CD14-positive monocyte (primary cell): ENCODE measurements at regions not wholly inside any gene's neighbourhood (a gene's known extent, or its start where the extent isn't known, plus 50 kb on each side); places are given as distances from the start of the nearest gene placed in this dataset.

ENCODE experiments used
- DNase-seq, 3 donors: peaks; one replicate each; pipeline ENCODE4 v3.0.0-alpha.2; 2011 to 2022
- H2AFZ ChIP-seq: 2 replicates; pipeline ENCODE4 v1.6.0; 2012; ENCODE audit warnings: mild to moderate bottlenecking, low read depth, low read length, inconsistent platforms; ENCODE audit not compliant: insufficient read depth, poor library complexity, severe bottlenecking
- H3K27ac ChIP-seq, 2 donors: 1 replicate in 1 of 2; 2 replicates in 1 of 2; pipeline ENCODE4 v1.5.1; 2012 to 2013; ENCODE audit warnings: low read length in 2 of 2, control low read depth in 1 of 2, inconsistent platforms in 1 of 2, low read depth in 1 of 2, mild to moderate bottlenecking in 1 of 2
- H3K27me3 ChIP-seq, 2 donors: one replicate each; pipeline versions ENCODE4 v1.6.0 to v1.6.1; 2011 to 2013; ENCODE audit warnings: low read length in 2 of 2; ENCODE audit not compliant: control insufficient read depth in 2 of 2, insufficient read depth in 2 of 2
- H3K36me3 ChIP-seq, 2 donors: replicated peaks in 1 of 2; 1 replicate in 1 of 2; 2 replicates in 1 of 2; pipeline versions ENCODE4 v1.5.1 to v1.6.1; 2012 to 2013; ENCODE audit warnings: low read length in 2 of 2, control low read depth in 1 of 2, inconsistent platforms in 1 of 2, mild to moderate bottlenecking in 1 of 2; ENCODE audit not compliant: insufficient read depth in 2 of 2, control insufficient read depth in 1 of 2
- H3K4me1 ChIP-seq, 2 donors: 1 replicate in 1 of 2; 2 replicates in 1 of 2; pipeline versions ENCODE4 v1.5.1 to v1.6.1; 2012 to 2013; ENCODE audit warnings: low read length in 2 of 2, control low read depth in 1 of 2, inconsistent platforms in 1 of 2, mild to moderate bottlenecking in 1 of 2, moderate library complexity in 1 of 2; ENCODE audit not compliant: insufficient read depth in 2 of 2, control insufficient read depth in 1 of 2
- H3K4me2 ChIP-seq: replicated peaks from 2 replicates; pipeline ENCODE3; 2012; ENCODE audit warnings: low read length, moderate library complexity, mild to moderate bottlenecking; ENCODE audit not compliant: poor library complexity, severe bottlenecking; ENCODE audit errors: extremely low read depth
- H3K4me3 ChIP-seq, 3 experiments: fragments of 200-600 bp in 1 of 3; sonication (generic) in 1 of 3; replicated peaks in 1 of 3; 1 replicate in 2 of 3; 2 replicates in 1 of 3; pipeline ENCODE4 v1.5.1; 2011 to 2013; ENCODE audit warnings: low read length in 3 of 3, mild to moderate bottlenecking in 3 of 3, control low read depth in 2 of 3, low read depth in 2 of 3, inconsistent platforms in 1 of 3, moderate library complexity in 1 of 3
- H3K79me2 ChIP-seq: 2 replicates; pipeline ENCODE4 v1.6.0; 2012; ENCODE audit warnings: mild to moderate bottlenecking, control low read depth, inconsistent platforms, low read length, moderate library complexity; ENCODE audit not compliant: insufficient read depth
- H3K9ac ChIP-seq: 2 replicates; pipeline ENCODE4 v1.6.0; 2017; ENCODE audit warnings: low read length, mild to moderate bottlenecking; ENCODE audit not compliant: insufficient read depth, poor library complexity, severe bottlenecking
- H3K9me3 ChIP-seq, 2 donors: replicated peaks in 1 of 2; 1 replicate in 1 of 2; 2 replicates in 1 of 2; pipeline versions ENCODE4 v1.5.1 to v1.6.1; 2012 to 2013; ENCODE audit warnings: low read length in 2 of 2, control low read depth in 1 of 2; ENCODE audit not compliant: control insufficient read depth in 1 of 2, insufficient read depth in 1 of 2
- H4K20me1 ChIP-seq: 2 replicates; pipeline ENCODE4 v1.6.0; 2012; ENCODE audit warnings: mild to moderate bottlenecking, low read length, control low read depth, moderate library complexity; ENCODE audit not compliant: insufficient read depth
- H3K27ac Mint-ChIP-seq, 7 donors: one replicate each; pipeline ENCODE4 v1.8.0; 2020; ENCODE audit warnings: mild to moderate bottlenecking in 7 of 7, mixed read lengths in 7 of 7, moderate library complexity in 6 of 7, inconsistent platforms in 2 of 7
- H3K27me3 Mint-ChIP-seq, 3 donors: one replicate each; pipeline ENCODE4 v1.8.0; 2021 to 2022; ENCODE audit warnings: low read depth in 3 of 3, mild to moderate bottlenecking in 3 of 3, mixed read lengths in 3 of 3, moderate library complexity in 3 of 3, inconsistent platforms in 1 of 3
- H3K36me3 Mint-ChIP-seq, 2 donors: one replicate each; pipeline ENCODE4 v1.8.0; 2020; ENCODE audit warnings: mixed read lengths in 2 of 2, inconsistent platforms in 1 of 2, mild to moderate bottlenecking in 1 of 2
- H3K4me1 Mint-ChIP-seq: one replicate; pipeline ENCODE4 v1.8.0; 2020; ENCODE audit warnings: mild to moderate bottlenecking, mixed read lengths
- H3K4me3 Mint-ChIP-seq, 2 donors: one replicate each; pipeline ENCODE4 v1.8.0; 2020; ENCODE audit warnings: mild to moderate bottlenecking in 2 of 2, mixed read lengths in 2 of 2, moderate library complexity in 1 of 2
- H3K9me3 Mint-ChIP-seq, 7 donors: one replicate each; pipeline ENCODE4 v1.8.0; 2020 to 2022; ENCODE audit warnings: mixed read lengths in 7 of 7, mild to moderate bottlenecking in 6 of 7, moderate library complexity in 6 of 7, inconsistent platforms in 2 of 7
- WGBS: methylation state at CpG from one replicate; pipeline ENCODE4 v1.1.5; 2013; ENCODE audit warnings: missing lambda C conversion rate; ENCODE audit not compliant: insufficient coverage; 5-methylcytosine and 5-hydroxymethylcytosine counted together
- intact Hi-C, 2 donors: fragments of 100-400 bp; cut with micrococcal nuclease; formaldehyde crosslinking; loops; one replicate each; pipeline versions ENCODE4 v1.15.0 to v1.15.1; 2023
- TF ChIP-seq, protein P1 (sequence below): fragments of 200-600 bp; IDR thresholded peaks from one replicate; pipeline ENCODE4 v1.8.0; 2022; ENCODE audit warnings: antibody characterized with exemption, mild to moderate bottlenecking

GRCh38 chr11:79950741-79951140, 509.9 kb upstream of the TENM4 start:
- no peak for DNase-seq
- H3K27ac Mint-ChIP-seq, result no peak overlapping the region
- Histone ChIP-seq H3K27me3 (no peaks in the 10 kb centered on the region), H3K36me3 (no peaks in the 10 kb centered on the region), H2AFZ (no peak overlapping the region), H3K27ac (no peak overlapping the region), H3K4me3 (no peak overlapping the region), H3K9ac (no peak overlapping the region), H3K79me2 (no peaks in the 10 kb centered on the region), H3K9me3 (no peaks in the 10 kb centered on the region), H4K20me1 (no peaks in the 10 kb centered on the region), H3K4me2 (no peak overlapping the region), H3K4me1 (no peaks in the 10 kb centered on the region)
- no peaks in the 10 kb centered on the region for H3K36me3 Mint-ChIP-seq
- TF ChIP-seq, protein P1, sequence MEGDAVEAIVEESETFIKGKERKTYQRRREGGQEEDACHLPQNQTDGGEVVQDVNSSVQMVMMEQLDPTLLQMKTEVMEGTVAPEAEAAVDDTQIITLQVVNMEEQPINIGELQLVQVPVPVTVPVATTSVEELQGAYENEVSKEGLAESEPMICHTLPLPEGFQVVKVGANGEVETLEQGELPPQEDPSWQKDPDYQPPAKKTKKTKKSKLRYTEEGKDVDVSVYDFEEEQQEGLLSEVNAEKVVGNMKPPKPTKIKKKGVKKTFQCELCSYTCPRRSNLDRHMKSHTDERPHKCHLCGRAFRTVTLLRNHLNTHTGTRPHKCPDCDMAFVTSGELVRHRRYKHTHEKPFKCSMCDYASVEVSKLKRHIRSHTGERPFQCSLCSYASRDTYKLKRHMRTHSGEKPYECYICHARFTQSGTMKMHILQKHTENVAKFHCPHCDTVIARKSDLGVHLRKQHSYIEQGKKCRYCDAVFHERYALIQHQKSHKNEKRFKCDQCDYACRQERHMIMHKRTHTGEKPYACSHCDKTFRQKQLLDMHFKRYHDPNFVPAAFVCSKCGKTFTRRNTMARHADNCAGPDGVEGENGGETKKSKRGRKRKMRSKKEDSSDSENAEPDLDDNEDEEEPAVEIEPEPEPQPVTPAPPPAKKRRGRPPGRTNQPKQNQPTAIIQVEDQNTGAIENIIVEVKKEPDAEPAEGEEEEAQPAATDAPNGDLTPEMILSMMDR, result no peak
- H3K4me3 Mint-ChIP-seq, result no peak overlapping the region
- H3K4me1 Mint-ChIP-seq, result no peaks in the 10 kb centered on the region
- intact Hi-C loops, result no loop called here
- peaks cover 0 to 3% (median 2%) of the 10 kb centered on the region in 7 donors for H3K9me3 Mint-ChIP-seq
- WGBS, result 74% methylated on average over 2 of the region's 4 CpGs
- no peaks in the 10 kb centered on the region for H3K27me3 Mint-ChIP-seq

- TF ChIP-seq, protein P1, result no peak
- Mint-ChIP-seq H3K27ac (no peak overlapping the region), H3K4me3 (no peak overlapping the region), H3K4me1 (no peaks in the 10 kb centered on the region), H3K27me3 (no peaks in the 10 kb centered on the region), H3K36me3 (no peaks in the 10 kb centered on the region), H3K9me3 (peaks cover 0 to 2% (median 0%) of the 10 kb centered on the region in 7 donors)
- H3K4me3 ChIP-seq, result no peak overlapping the region
- no peaks in the 10 kb centered on the region for H3K27me3 ChIP-seq
- H3K36me3 ChIP-seq, result no peaks in the 10 kb centered on the region
- H2AFZ ChIP-seq, result no peak overlapping the region
- no peaks in the 10 kb centered on the region for H4K20me1 ChIP-seq
- DNase-seq, result no peak
- H3K4me1 ChIP-seq, result no peaks in the 10 kb centered on the region
- H3K4me2 ChIP-seq, result no peak overlapping the region
- no peaks in the 10 kb centered on the region for H3K9me3 ChIP-seq
- H3K9ac ChIP-seq, result no peak overlapping the region
- intact Hi-C loops, result no loop called here
- no peak overlapping the region for H3K27ac ChIP-seq
- no peaks in the 10 kb centered on the region for H3K79me2 ChIP-seq
- WGBS, result 57% methylated on average over 3 of the region's 4 CpGs
Measured at GRCh38 chr11:79950172-79950571, 509.3 kb upstream of the TENM4 start.
